Activated CD4-positive, alpha-beta T cell treated with anti-CD3 and anti-CD28 coated beads for 4 hours (primary cell): ENCODE measurements at regions not wholly inside any gene's neighbourhood (a gene's known extent, or its start where the extent isn't known, plus 50 kb on each side); places are given as distances from the start of the nearest gene placed in this dataset.
"Not testable (repeated sequence)": the region's sequence is repeated elsewhere in the genome, so short reads cannot be mapped to it uniquely, and the experiment has no call there.

Experiments used
- DNase-seq, 2 donors: peaks; one replicate each; pipeline ENCODE4 v3.0.0-alpha.2; 2020

GRCh38 chr6:97347111-97347510, 64.1 kb upstream of the MMS22L start:
- DNase-seq = no peak

- DNase-seq = no peak
Observed at GRCh38 chr6:97361286-97361685, 78.3 kb upstream of the MMS22L start.

GRCh38 chr6:97364327-97364726, 81.3 kb upstream of the MMS22L start:
- DNase-seq = no peak

- DNase-seq = not testable (repeated sequence)
Observed at GRCh38 chr6:97382071-97382470, 99.1 kb upstream of the MMS22L start.

GRCh38 chr6:97392735-97393134, 109.7 kb upstream of the MMS22L start:
- DNase-seq = no peak

- DNase-seq = peak; percentile 25 to 50
Observed at GRCh38 chr6:97394160-97394748, 111.2 kb upstream of the MMS22L start.

GRCh38 chr6:97396880-97397279, 113.9 kb upstream of the MMS22L start:
- DNase-seq = no peak

- no peak for DNase-seq
Observed at GRCh38 chr6:97399208-97399607, 116.2 kb upstream of the MMS22L start.

- DNase-seq = no peak
Observed at GRCh38 chr6:97401533-97401932, 118.5 kb upstream of the MMS22L start.

- DNase-seq = no peak
Observed at GRCh38 chr6:97405818-97406409, 122.9 kb upstream of the MMS22L start.

- no peak for DNase-seq
Observed at GRCh38 chr6:97406633-97407032, 123.6 kb upstream of the MMS22L start.

- DNase-seq = no peak
Observed at GRCh38 chr6:97411610-97412009, 128.6 kb upstream of the MMS22L start.

GRCh38 chr6:97412511-97412910, 129.5 kb upstream of the MMS22L start:
- no peak for DNase-seq

GRCh38 chr6:97422171-97422570, 139.2 kb upstream of the MMS22L start:
- DNase-seq = no peak

GRCh38 chr6:97423190-97423589, 140.2 kb upstream of the MMS22L start:
- DNase-seq = no peak

- no peak for DNase-seq
Observed at GRCh38 chr6:97427648-97428047, 144.6 kb upstream of the MMS22L start.

GRCh38 chr6:97437087-97437486, 154.1 kb upstream of the MMS22L start:
- no peak for DNase-seq

- no peak for DNase-seq
Observed at GRCh38 chr6:97438011-97438671, 155.1 kb upstream of the MMS22L start.

GRCh38 chr6:97440590-97441176, 157.7 kb upstream of the MMS22L start:
- DNase-seq = no peak

GRCh38 chr6:97443408-97444080, 160.5 kb upstream of the MMS22L start:
- DNase-seq = no peak

- DNase-seq = no peak
Observed at GRCh38 chr6:97445407-97445806, 162.4 kb upstream of the MMS22L start.

GRCh38 chr6:97449444-97449966, 166.5 kb upstream of the MMS22L start:
- no peak for DNase-seq

- no peak for DNase-seq
Observed at GRCh38 chr6:97450087-97450486, 167.1 kb upstream of the MMS22L start.
